ENCODE measurements at regions not wholly inside any gene's neighbourhood (a gene's known extent, or its start where the extent isn't known, plus 50 kb on each side); places are given as distances from the start of the nearest gene placed in this dataset.

DNA sequence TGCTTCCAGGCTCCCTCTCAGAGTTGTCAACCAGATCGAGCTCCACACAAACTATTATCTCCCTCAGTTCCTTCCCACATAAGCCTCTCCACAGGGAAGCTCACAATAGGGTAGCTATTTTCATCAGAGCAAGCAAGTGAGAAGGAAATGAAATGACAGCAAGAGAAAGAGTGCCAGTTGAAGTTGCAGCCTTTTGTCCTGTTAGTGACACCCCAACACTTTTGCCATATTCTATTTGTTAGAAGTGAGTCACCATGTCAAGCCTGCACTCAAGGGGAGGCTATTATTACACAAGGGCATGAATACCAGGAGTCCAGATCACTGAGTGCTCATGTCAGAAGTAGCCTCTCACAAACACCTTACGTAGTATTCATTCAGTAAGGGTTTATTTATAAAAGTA lies 266.3 kb upstream of the NOCT start:
- TF ChIP-seq, protein P1, sequence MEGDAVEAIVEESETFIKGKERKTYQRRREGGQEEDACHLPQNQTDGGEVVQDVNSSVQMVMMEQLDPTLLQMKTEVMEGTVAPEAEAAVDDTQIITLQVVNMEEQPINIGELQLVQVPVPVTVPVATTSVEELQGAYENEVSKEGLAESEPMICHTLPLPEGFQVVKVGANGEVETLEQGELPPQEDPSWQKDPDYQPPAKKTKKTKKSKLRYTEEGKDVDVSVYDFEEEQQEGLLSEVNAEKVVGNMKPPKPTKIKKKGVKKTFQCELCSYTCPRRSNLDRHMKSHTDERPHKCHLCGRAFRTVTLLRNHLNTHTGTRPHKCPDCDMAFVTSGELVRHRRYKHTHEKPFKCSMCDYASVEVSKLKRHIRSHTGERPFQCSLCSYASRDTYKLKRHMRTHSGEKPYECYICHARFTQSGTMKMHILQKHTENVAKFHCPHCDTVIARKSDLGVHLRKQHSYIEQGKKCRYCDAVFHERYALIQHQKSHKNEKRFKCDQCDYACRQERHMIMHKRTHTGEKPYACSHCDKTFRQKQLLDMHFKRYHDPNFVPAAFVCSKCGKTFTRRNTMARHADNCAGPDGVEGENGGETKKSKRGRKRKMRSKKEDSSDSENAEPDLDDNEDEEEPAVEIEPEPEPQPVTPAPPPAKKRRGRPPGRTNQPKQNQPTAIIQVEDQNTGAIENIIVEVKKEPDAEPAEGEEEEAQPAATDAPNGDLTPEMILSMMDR (IDR thresholded peaks at IDR 0.05; ENCODE audit: low read depth, low read length, missing control alignments): no peak
- no peak overlapping the region for H3K4me3 ChIP-seq (ENCODE audit: low read depth, low read length)
- DNase-seq (ENCODE audit: low read depth): no peak

DNA sequence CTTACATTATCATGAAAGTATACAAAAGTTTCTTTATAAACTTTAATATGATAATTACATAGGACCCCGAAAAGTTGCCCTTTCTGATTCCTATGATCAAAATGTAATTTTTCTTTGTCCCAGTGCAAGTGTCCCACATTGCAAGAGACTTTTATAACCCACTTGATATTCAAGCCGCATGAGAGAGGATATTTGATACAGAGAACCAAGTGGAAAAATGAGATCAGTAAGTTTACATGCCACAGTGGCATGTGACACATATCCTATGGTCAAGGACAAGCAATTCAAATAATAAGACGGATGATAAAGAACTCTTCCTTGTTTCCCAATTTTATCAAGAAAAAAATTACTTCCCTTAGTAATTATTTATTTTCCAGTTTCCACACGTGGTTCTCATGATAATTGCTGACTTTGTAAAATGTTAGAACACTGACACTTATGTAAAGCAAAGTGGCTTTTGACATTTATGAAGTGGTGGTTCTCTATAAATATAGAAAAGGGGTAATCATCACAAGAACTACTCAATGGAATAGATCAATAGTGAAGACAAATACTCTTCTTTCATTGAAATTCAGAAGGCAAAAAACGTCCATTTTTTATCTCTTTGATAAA lies 273.7 kb upstream of the NOCT start:
- H3K4me3 ChIP-seq (ENCODE audit: low read depth, low read length): no peak overlapping the region
- no peak for DNase-seq (ENCODE audit: low read depth)
- TF ChIP-seq, protein P1 (IDR thresholded peaks at IDR 0.05; ENCODE audit: low read depth, low read length, missing control alignments): no peak

DNA sequence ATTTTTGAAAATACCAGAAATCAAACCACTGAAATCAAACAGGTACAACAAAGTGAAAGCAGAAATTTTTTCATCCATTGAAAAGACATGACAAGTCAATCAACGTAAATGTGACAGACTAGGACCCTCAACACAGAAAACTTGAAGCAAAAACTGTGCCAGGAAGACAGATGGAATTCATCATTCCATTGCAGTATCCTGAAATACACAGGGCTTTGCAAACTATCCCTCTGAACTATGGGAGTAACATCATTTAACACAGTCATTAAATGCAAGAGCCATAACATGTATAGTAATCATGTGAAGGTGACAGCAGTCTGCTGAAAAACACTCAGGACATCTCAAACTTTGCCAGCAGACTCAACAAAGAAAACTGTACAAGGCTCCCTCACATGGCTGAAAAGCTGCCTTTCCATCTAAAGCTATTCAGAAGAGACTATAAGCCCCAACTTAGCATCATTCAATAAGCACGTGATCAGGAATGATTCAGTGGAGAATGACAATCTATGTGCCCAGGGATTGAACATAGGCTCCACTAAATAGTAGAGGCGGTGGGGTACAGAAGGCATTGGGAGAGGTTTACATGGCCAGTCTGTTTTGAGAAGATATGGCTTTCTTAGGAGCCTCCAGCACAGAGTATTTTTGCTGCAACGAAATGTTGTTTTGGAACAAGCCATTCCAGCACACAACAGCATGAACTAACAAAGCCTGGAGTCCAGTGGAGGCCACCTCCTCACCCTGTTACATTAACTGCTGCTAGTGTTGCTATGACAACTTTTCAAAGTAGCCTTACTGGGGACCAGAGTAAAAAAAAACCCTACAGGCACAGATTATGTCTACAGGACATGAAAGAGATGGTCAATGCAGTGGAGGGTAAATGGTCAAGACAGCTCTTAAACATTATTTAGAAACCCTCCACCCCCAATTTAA lies 274.5 kb upstream of the NOCT start:
- no peak for DNase-seq (ENCODE audit: low read depth)
- TF ChIP-seq, protein P1 (IDR thresholded peaks at IDR 0.05; ENCODE audit: low read depth, low read length, missing control alignments): no peak
- no peak overlapping the region for H3K4me3 ChIP-seq (ENCODE audit: low read depth, low read length)

DNA sequence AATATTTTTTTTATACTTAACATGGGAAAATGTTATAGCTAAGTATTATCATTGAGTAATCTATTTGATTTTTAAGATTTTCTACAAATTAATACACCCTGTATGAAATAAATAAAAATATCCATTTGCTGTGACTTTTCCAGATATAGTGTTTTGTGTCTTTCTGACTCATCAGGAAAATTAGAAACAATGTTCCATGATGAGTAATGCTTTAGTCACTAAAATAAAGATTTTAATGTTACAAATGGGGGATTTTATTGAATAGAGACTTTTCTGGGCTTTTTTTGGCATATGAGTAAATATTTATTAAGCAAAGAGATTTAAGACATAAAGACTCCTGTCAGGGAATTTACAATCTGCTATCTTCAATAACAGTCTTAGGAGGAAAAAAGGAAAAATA lies 279.2 kb upstream of the NOCT start:
- TF ChIP-seq, protein P1 (IDR thresholded peaks at IDR 0.05; ENCODE audit: low read depth, low read length, missing control alignments): no peak
- DNase-seq (ENCODE audit: low read depth): no peak
- no peak overlapping the region for H3K4me3 ChIP-seq (ENCODE audit: low read depth, low read length)

DNA sequence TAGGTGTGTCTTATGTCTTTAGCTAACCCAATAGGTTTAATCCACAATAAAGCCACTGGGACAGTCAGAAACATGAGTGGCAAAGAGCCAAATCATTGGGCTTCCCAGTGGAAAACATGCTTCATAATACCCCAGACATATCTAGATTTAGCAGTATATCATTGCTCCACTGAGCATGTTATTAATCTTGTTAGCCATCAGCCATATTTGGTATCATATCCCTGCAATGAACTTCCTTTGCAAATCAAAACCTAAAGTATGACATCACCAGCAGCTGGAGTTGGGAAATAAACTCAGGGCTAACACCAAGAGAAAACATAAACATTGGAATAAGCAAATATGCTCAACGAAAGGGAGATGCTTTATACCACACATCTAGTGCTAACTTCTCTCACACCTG lies 280.8 kb upstream of the NOCT start:
- no peak for DNase-seq (ENCODE audit: low read depth)
- no peak overlapping the region for H3K4me3 ChIP-seq (ENCODE audit: low read depth, low read length)
- TF ChIP-seq, protein P1 (IDR thresholded peaks at IDR 0.05; ENCODE audit: low read depth, low read length, missing control alignments): no peak

DNA sequence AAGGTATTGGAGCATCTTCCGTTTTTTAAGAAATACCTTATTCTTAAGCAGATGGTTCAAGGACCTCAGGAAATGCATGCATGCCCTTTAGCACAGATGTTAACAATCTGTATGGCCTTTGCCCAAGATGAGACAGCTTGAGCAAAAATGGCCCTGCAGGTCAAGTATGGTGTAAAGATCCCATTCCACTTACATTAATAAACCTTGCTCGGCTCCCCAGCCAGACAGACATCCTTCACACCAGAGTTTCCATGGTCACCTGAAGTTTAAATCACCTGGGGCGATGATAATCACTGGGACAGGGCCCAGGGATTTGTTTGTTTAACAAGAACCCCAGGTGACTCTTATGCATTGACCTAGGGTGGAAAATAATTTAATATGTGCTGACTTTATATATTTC lies 287.0 kb upstream of the NOCT start:
- DNase-seq (ENCODE audit: low read depth): no peak
- no peak overlapping the region for H3K4me3 ChIP-seq (ENCODE audit: low read depth, low read length)
- TF ChIP-seq, protein P1 (IDR thresholded peaks at IDR 0.05; ENCODE audit: low read depth, low read length, missing control alignments): no peak

Data from GM12864 (cell line).